Endodermal cell (in vitro differentiated cells): ENCODE measurements at regions not wholly inside any gene's neighbourhood (a gene's known extent, or its start where the extent isn't known, plus 50 kb on each side); places are given as distances from the start of the nearest gene placed in this dataset.
"Not testable (repeated sequence)": the region's sequence is repeated elsewhere in the genome, so short reads cannot be mapped to it uniquely, and the experiment has no call there.

ENCODE experiments used
- DNase-seq: peaks from one replicate; pipeline ENCODE4 v3.0.0-alpha.2; 2017
- H3K27ac ChIP-seq: 2 replicates; pipeline ENCODE4 v1.5.1; 2013; ENCODE audit warnings: mild to moderate bottlenecking, low read depth, low read length, moderate library complexity
- H3K27me3 ChIP-seq: 2 replicates; pipeline ENCODE4 v1.6.1; 2013; ENCODE audit warnings: mild to moderate bottlenecking, low read length, moderate library complexity; ENCODE audit not compliant: insufficient read depth, control insufficient read depth, poor library complexity, severe bottlenecking
- H3K36me3 ChIP-seq: 2 replicates; pipeline ENCODE4 v1.7.0; 2013; ENCODE audit warnings: mild to moderate bottlenecking, low read length, moderate library complexity; ENCODE audit not compliant: control insufficient read depth, insufficient read depth
- H3K4me1 ChIP-seq: one replicate; pipeline ENCODE4 v1.7.0; 2013; ENCODE audit warnings: low read length; ENCODE audit not compliant: control insufficient read depth, insufficient read depth
- H3K4me3 ChIP-seq: 2 replicates; pipeline ENCODE4 v1.5.1; 2013; ENCODE audit warnings: mild to moderate bottlenecking, low read length, moderate library complexity
- H3K9ac ChIP-seq: 2 replicates; pipeline ENCODE4 v1.6.1; 2013; ENCODE audit warnings: mild to moderate bottlenecking, low read length, moderate library complexity; ENCODE audit not compliant: poor library complexity, severe bottlenecking; ENCODE audit errors: extremely low read depth
- H3K9me3 ChIP-seq: 2 replicates; pipeline ENCODE4 v1.6.1; 2013; ENCODE audit warnings: mild to moderate bottlenecking, low read length, moderate library complexity; ENCODE audit not compliant: control insufficient read depth
- H3K27ac Mint-ChIP-seq: 2 replicates; pipeline ENCODE4 v1.8.0; 2020; ENCODE audit warnings: mixed read lengths
- H3K27me3 Mint-ChIP-seq: 2 replicates; pipeline ENCODE4 v1.8.0; 2021; ENCODE audit warnings: mild to moderate bottlenecking, mixed read lengths; ENCODE audit not compliant: insufficient read depth
- H3K36me3 Mint-ChIP-seq: 2 replicates; pipeline ENCODE4 v1.8.0; 2020; ENCODE audit warnings: low read depth, mixed read lengths
- H3K4me1 Mint-ChIP-seq: 2 replicates; pipeline ENCODE4 v1.8.0; 2020; ENCODE audit warnings: mixed read lengths
- H3K4me3 Mint-ChIP-seq: 2 replicates; pipeline ENCODE4 v1.8.0; 2020; ENCODE audit warnings: mild to moderate bottlenecking, moderate library complexity, mixed read lengths
- H3K9me3 Mint-ChIP-seq: 2 replicates; pipeline ENCODE4 v1.8.0; 2020; ENCODE audit warnings: mild to moderate bottlenecking, mixed read lengths
- WGBS, 2 experiments: methylation state at CpG; one replicate each; pipeline versions ENCODE4 v1.1.5 to v1.1.7; 2013; ENCODE audit warnings: missing lambda C conversion rate in 2 of 2, mixed read lengths in 1 of 2; ENCODE audit not compliant: insufficient coverage in 1 of 2, insufficient read length in 1 of 2; 5-methylcytosine and 5-hydroxymethylcytosine counted together
- TF ChIP-seq, protein P1 (sequence below): fragments of 200-600 bp; sonication (generic); conservative IDR thresholded peaks from 2 replicates; pipeline ENCODE4 v1.5.0; 2021; ENCODE audit warnings: antibody characterized with exemption, mild to moderate bottlenecking

DNA sequence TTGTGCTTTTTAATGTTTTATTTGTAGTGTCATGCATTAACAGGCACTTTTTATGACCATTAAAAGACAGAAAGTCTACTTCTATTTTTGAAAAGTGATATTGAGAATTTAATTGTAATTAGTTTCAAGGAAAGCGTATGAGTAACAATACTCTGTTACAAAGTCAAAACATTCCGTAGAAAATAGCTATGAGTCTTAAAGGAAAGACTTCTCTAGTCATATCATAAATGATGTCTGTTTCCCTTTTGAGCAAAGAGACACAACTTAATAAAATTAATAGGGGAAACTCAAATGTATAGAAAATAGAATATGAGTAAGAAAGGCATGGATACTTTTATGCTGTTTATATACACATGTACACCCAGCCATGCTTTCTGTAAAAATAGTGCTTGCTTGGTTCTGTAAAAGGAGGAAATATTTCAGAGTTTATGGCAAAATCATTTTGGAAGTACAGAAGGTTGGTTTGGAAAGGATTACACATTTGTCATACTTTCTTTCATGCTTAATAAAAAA is 107.8 kb upstream of the AHI1 start:
- Histone ChIP-seq H3K27ac (no peak overlapping the region), H3K4me1 (peaks cover 4% of the 10 kb centered on the region), H3K36me3 (no peaks in the 10 kb centered on the region), H3K9ac (no peak overlapping the region), H3K9me3 (no peaks in the 10 kb centered on the region), H3K27me3 (no peaks in the 10 kb centered on the region), H3K4me3 (no peak overlapping the region)
- WGBS, 2 experiments: 77% methylated on average over 2 of the region's 2 CpGs; no CpG with 5 or more reads in 1 of the 2 experiments
- no peaks in the 10 kb centered on the region for H3K36me3 Mint-ChIP-seq
- H3K4me3 Mint-ChIP-seq: no peak overlapping the region
- TF ChIP-seq, protein P1, sequence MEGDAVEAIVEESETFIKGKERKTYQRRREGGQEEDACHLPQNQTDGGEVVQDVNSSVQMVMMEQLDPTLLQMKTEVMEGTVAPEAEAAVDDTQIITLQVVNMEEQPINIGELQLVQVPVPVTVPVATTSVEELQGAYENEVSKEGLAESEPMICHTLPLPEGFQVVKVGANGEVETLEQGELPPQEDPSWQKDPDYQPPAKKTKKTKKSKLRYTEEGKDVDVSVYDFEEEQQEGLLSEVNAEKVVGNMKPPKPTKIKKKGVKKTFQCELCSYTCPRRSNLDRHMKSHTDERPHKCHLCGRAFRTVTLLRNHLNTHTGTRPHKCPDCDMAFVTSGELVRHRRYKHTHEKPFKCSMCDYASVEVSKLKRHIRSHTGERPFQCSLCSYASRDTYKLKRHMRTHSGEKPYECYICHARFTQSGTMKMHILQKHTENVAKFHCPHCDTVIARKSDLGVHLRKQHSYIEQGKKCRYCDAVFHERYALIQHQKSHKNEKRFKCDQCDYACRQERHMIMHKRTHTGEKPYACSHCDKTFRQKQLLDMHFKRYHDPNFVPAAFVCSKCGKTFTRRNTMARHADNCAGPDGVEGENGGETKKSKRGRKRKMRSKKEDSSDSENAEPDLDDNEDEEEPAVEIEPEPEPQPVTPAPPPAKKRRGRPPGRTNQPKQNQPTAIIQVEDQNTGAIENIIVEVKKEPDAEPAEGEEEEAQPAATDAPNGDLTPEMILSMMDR: no peak
- no peak overlapping the region for H3K27ac Mint-ChIP-seq
- H3K9me3 Mint-ChIP-seq: no peaks in the 10 kb centered on the region
- H3K27me3 Mint-ChIP-seq: no peaks in the 10 kb centered on the region
- H3K4me1 Mint-ChIP-seq: peaks cover 10% of the 10 kb centered on the region
- DNase-seq: no peak

DNA sequence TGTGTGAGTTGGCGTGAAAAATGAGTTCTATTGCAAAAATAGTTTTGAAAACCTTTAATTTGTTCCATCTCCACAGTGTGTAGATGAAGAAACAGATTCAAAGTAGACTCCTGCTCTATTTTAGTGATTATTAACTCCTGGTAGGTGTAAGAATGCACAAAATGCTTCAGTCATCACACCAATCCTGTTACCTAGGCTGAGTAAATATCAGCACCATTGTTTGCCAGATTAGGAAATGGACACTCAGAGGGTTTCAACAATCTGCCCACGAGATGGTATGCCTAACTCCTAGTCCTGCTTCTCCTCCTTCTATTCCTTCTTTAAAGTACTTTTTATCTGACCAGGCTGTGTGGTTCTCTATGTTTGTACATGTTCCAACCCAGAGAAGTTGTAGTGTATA is 108.9 kb upstream of the AHI1 start:
- Mint-ChIP-seq H3K4me1 (peaks cover 10% of the 10 kb centered on the region), H3K27ac (no peak overlapping the region), H3K36me3 (no peaks in the 10 kb centered on the region), H3K4me3 (no peak overlapping the region), H3K27me3 (no peaks in the 10 kb centered on the region), H3K9me3 (no peaks in the 10 kb centered on the region)
- WGBS, 2 experiments: 71% methylated on average over 2 of the region's 2 CpGs; no CpG with 5 or more reads in 1 of the 2 experiments
- no peaks in the 10 kb centered on the region for H3K27me3 ChIP-seq
- TF ChIP-seq, protein P1: no peak
- no peak overlapping the region for H3K27ac ChIP-seq
- peak overlapping the region; percentile 22 for H3K4me3 ChIP-seq
- H3K9me3 ChIP-seq: no peaks in the 10 kb centered on the region
- H3K36me3 ChIP-seq: no peaks in the 10 kb centered on the region
- DNase-seq: no peak
- H3K9ac ChIP-seq: peak overlapping the region; percentile 3
- H3K4me1 ChIP-seq: peaks cover 4% of the 10 kb centered on the region

DNA sequence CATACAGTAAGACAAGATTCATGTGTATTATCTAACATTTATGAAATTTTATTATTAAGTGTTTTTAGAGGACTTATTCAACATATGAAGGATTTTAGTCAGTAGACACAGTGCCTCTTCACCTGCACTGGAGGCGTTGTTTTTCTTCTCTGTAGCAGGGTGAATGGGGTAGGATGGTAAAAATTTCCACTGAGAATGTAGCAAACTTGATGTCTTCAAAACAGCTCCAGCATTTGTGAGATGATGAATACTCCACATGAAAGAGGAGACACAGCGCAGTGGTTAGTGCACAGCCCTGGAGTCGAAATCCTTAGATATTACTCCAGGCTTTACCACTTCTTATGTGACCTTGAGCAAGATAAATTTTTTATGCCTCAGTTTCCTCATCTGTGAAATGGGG is 110.5 kb upstream of the AHI1 start:
- no peak overlapping the region for H3K27ac ChIP-seq
- Mint-ChIP-seq H3K27me3 (no peaks in the 10 kb centered on the region), H3K27ac (no peak overlapping the region), H3K9me3 (no peaks in the 10 kb centered on the region), H3K4me1 (peaks cover 10% of the 10 kb centered on the region), H3K4me3 (no peak overlapping the region), H3K36me3 (no peaks in the 10 kb centered on the region)
- no peaks in the 10 kb centered on the region for H3K9me3 ChIP-seq
- no peaks in the 10 kb centered on the region for H3K27me3 ChIP-seq
- no peak for DNase-seq
- H3K9ac ChIP-seq: no peak overlapping the region
- peaks cover 4% of the 10 kb centered on the region for H3K4me1 ChIP-seq
- no peak overlapping the region for H3K4me3 ChIP-seq
- TF ChIP-seq, protein P1: no peak
- 97 to 100% methylated on average over 2 to 3 of the region's 3 CpGs for WGBS, 2 experiments
- no peaks in the 10 kb centered on the region for H3K36me3 ChIP-seq

DNA sequence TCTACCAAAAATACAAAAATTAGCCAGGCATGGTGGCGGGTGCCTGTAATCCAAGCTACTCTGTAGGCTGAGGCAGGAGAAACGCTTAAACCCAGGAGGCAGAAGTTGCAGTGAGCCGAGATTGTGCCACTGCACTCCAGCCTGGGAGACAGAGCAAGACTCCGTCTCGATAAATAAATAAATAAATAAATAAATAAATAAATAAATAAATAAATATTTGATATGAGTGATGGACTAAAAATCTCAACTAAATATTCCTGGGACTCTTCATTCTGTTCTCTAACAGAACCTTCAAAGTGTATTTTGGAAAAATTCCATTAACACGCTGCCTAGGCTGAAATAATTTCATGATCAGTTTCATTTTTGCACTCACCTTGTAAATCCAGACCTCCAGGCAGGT is 112.7 kb upstream of the AHI1 start:
- not testable (repeated sequence) for H3K27me3 ChIP-seq, H3K4me3 ChIP-seq, H3K4me3 Mint-ChIP-seq, H3K9ac ChIP-seq, H3K9me3 ChIP-seq, H3K27ac Mint-ChIP-seq, H3K36me3 ChIP-seq, H3K4me1 ChIP-seq, H3K36me3 Mint-ChIP-seq, H3K27ac ChIP-seq, H3K9me3 Mint-ChIP-seq, DNase-seq, H3K27me3 Mint-ChIP-seq
- 80 to 97% methylated on average over 1 to 4 of the region's 6 CpGs for WGBS, 2 experiments
- H3K4me1 Mint-ChIP-seq: peaks cover 10% of the 10 kb centered on the region
